ENCODE measurements at regions not wholly inside any gene's neighbourhood (a gene's known extent, or its start where the extent isn't known, plus 50 kb on each side); places are given as distances from the start of the nearest gene placed in this dataset.

GRCh38 chr15:83365370-83365938, 81.0 kb upstream of the BNC1 start:
- H3K9ac ChIP-seq: no peak overlapping the region
- H3K4me1 ChIP-seq: no peaks in the 10 kb centered on the region
- no peak overlapping the region for H2AFZ ChIP-seq
- no peaks in the 10 kb centered on the region for H3K36me3 ChIP-seq (ENCODE audit: control insufficient read depth, insufficient read depth, low read length)
- no peaks in the 10 kb centered on the region for H3K9me3 ChIP-seq (ENCODE audit: control insufficient read depth, low read length)
- H3K4me3 ChIP-seq (ENCODE audit: low read depth, low read length): no peak overlapping the region
- no peaks in the 10 kb centered on the region for H3K27me3 ChIP-seq (ENCODE audit: control insufficient read depth, insufficient read depth, low read length)
- peak overlapping the region; percentile 51 for H3K4me2 ChIP-seq (ENCODE audit: low read length)
- no peak overlapping the region for H3K27ac ChIP-seq
- no peaks in the 10 kb centered on the region for H3K79me2 ChIP-seq
- no peak for TF ChIP-seq CTCF (IDR thresholded peaks at IDR 0.05)

- Histone ChIP-seq H3K4me2 (ENCODE audit: low read length) (no peak overlapping the region), H3K4me1 (no peaks in the 10 kb centered on the region), H3K9me3 (ENCODE audit: control insufficient read depth, low read length) (no peaks in the 10 kb centered on the region), H3K79me2 (no peaks in the 10 kb centered on the region), H3K4me3 (ENCODE audit: low read depth, low read length) (no peak overlapping the region), H3K9ac (no peak overlapping the region), H3K36me3 (ENCODE audit: control insufficient read depth, insufficient read depth, low read length) (no peaks in the 10 kb centered on the region), H2AFZ (no peak overlapping the region), H3K27me3 (ENCODE audit: control insufficient read depth, insufficient read depth, low read length) (no peaks in the 10 kb centered on the region), H3K27ac (no peak overlapping the region)
- TF ChIP-seq CTCF (IDR thresholded peaks at IDR 0.05): no peak
Measured at GRCh38 chr15:83372434-83372891, 74.7 kb upstream of the SH3GL3 start.

- peak overlapping the region; percentile 38 for H3K4me2 ChIP-seq (ENCODE audit: low read length)
- no peaks in the 10 kb centered on the region for H3K79me2 ChIP-seq
- H3K9ac ChIP-seq: no peak overlapping the region
- no peaks in the 10 kb centered on the region for H3K4me1 ChIP-seq
- TF ChIP-seq CTCF (IDR thresholded peaks at IDR 0.05): no peak
- no peak overlapping the region for H2AFZ ChIP-seq
- no peak overlapping the region for H3K4me3 ChIP-seq (ENCODE audit: low read depth, low read length)
- no peaks in the 10 kb centered on the region for H3K9me3 ChIP-seq (ENCODE audit: control insufficient read depth, low read length)
- H3K27me3 ChIP-seq (ENCODE audit: control insufficient read depth, insufficient read depth, low read length): no peaks in the 10 kb centered on the region
- H3K27ac ChIP-seq: no peak overlapping the region
- H3K36me3 ChIP-seq (ENCODE audit: control insufficient read depth, insufficient read depth, low read length): no peaks in the 10 kb centered on the region
Measured at GRCh38 chr15:83378921-83379578, 68.1 kb upstream of the SH3GL3 start.

GRCh38 chr15:83379579-83379959, 67.6 kb upstream of the SH3GL3 start:
- Histone ChIP-seq H3K27ac (no peak overlapping the region), H3K4me1 (no peaks in the 10 kb centered on the region)

More at GRCh38 chr15:83379579-83379959, 67.6 kb upstream of the SH3GL3 start:
- Histone ChIP-seq H2AFZ (no peak overlapping the region), H3K4me2 (ENCODE audit: low read length) (no peak overlapping the region), H3K9ac (no peak overlapping the region), H3K4me3 (ENCODE audit: low read depth, low read length) (no peak overlapping the region), H3K79me2 (no peaks in the 10 kb centered on the region), H3K27me3 (ENCODE audit: control insufficient read depth, insufficient read depth, low read length) (no peaks in the 10 kb centered on the region), H3K9me3 (ENCODE audit: control insufficient read depth, low read length) (no peaks in the 10 kb centered on the region), H3K36me3 (ENCODE audit: control insufficient read depth, insufficient read depth, low read length) (no peaks in the 10 kb centered on the region)
- TF ChIP-seq CTCF (IDR thresholded peaks at IDR 0.05): no peak
